ENCODE measurements at regions not wholly inside any gene's neighbourhood (a gene's known extent, or its start where the extent isn't known, plus 50 kb on each side); places are given as distances from the start of the nearest gene placed in this dataset.
A peak's percentile ranks its signal among the peaks of the same experiment; 100 is the strongest.

- no peak for DNase-seq (ENCODE audit: low spot score)
Measured at GRCh38 chr16:82241469-82242052, 71.5 kb upstream of the MPHOSPH6 start.

GRCh38 chr16:82240111-82240510 is 70.1 kb upstream of the MPHOSPH6 start:
- DNase-seq (ENCODE audit: low spot score), result no peak

- no peak for DNase-seq (ENCODE audit: low spot score)
Measured at GRCh38 chr16:82236875-82237274, 66.9 kb upstream of the MPHOSPH6 start.

GRCh38 chr16:82236415-82236814 is 66.4 kb upstream of the MPHOSPH6 start:
- no peak for DNase-seq (ENCODE audit: low spot score)

- no peak for DNase-seq (ENCODE audit: low spot score)
Measured at GRCh38 chr16:82232806-82233205, 62.8 kb upstream of the MPHOSPH6 start.

- no peak for DNase-seq (ENCODE audit: low spot score)
Measured at GRCh38 chr16:82231008-82231787, 61.2 kb upstream of the MPHOSPH6 start.

GRCh38 chr16:82229800-82230619 is 60.0 kb upstream of the MPHOSPH6 start:
- DNase-seq (ENCODE audit: low spot score), result peak; percentile 42

- DNase-seq (ENCODE audit: low spot score), result no peak
Measured at GRCh38 chr16:82226327-82226726, 56.3 kb upstream of the MPHOSPH6 start.

GRCh38 chr16:82224821-82225220 is 54.8 kb upstream of the MPHOSPH6 start:
- DNase-seq (ENCODE audit: low spot score), result no peak

GRCh38 chr16:82220541-82220940 is 50.5 kb upstream of the MPHOSPH6 start:
- no peak for DNase-seq (ENCODE audit: low spot score)
